Activated naive CD4-positive, alpha-beta T cell treated with anti-CD3 and anti-CD28 coated beads for 36 hours (primary cell): ENCODE measurements at regions not wholly inside any gene's neighbourhood (a gene's known extent, or its start where the extent isn't known, plus 50 kb on each side); places are given as distances from the start of the nearest gene placed in this dataset.

Experiments used
- CTCF ChIA-PET: fragments of 350-600 bp; sonication (Branson Sonifier 250); formaldehyde crosslinking; loops from one replicate; lab custom pipeline; 2021; ENCODE audit warnings: antibody characterized with exemption; lab: Charles Lee
- DNase-seq: peaks from one replicate; pipeline ENCODE4 v3.0.0-alpha.2; 2020
- H3K27ac Mint-ChIP-seq: one replicate; pipeline ENCODE4 v1.8.0; 2021; ENCODE audit warnings: mild to moderate bottlenecking, mixed read lengths
- H3K27me3 Mint-ChIP-seq: one replicate; pipeline ENCODE4 v1.8.0; 2021; ENCODE audit warnings: low read depth, mixed read lengths
- H3K36me3 Mint-ChIP-seq: one replicate; pipeline ENCODE4 v1.8.0; 2021; ENCODE audit warnings: low read depth, mixed read lengths
- H3K4me1 Mint-ChIP-seq: one replicate; pipeline ENCODE4 v1.8.0; 2021; ENCODE audit warnings: low read depth, mixed read lengths
- H3K4me3 Mint-ChIP-seq: one replicate; pipeline ENCODE4 v1.8.0; 2021; ENCODE audit warnings: mild to moderate bottlenecking, moderate library complexity, mixed read lengths
- H3K9me3 Mint-ChIP-seq: one replicate; pipeline ENCODE4 v1.8.0; 2021; ENCODE audit warnings: mixed read lengths
- intact Hi-C: fragments of 100-400 bp; cut with micrococcal nuclease; formaldehyde crosslinking; loops from one replicate; pipeline ENCODE4 v1.15.1; 2023

- no peaks in the 10 kb centered on the region for H3K36me3 Mint-ChIP-seq
- CTCF ChIA-PET: no interaction called here
- no peak overlapping the region for H3K27ac Mint-ChIP-seq
- no peak for DNase-seq
- H3K4me1 Mint-ChIP-seq: no peaks in the 10 kb centered on the region
- H3K27me3 Mint-ChIP-seq: no peaks in the 10 kb centered on the region
- peaks cover 24% of the 10 kb centered on the region for H3K9me3 Mint-ChIP-seq
- intact Hi-C loops: no loop called here
- H3K4me3 Mint-ChIP-seq: no peak overlapping the region
Measured at GRCh38 chr9:29822458-29822857, 2249.2 kb upstream of the C9orf72 start.

DNA sequence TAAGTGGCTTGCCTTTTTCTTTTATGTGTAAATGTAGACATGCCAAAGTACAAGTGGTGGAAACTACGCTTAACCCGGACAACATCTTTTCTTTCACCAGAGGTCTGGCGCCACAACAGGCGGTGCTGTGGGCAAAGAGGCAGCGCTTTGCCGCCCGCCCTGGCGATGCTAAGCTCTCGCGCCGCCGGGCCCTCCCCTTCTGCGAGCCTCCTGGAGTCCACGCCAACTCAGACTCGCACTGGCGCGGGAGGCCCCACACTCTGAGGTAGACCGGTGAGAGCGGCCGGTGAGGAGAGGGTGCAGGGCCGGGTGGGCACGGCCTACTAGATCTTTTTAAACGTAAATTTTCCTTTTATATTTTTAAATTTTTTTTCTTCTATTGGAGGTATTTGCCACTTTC, 2253.1 kb upstream of the C9orf72 start:
- Mint-ChIP-seq H3K9me3 (peaks cover 11% of the 10 kb centered on the region), H3K4me1 (no peaks in the 10 kb centered on the region), H3K27ac (no peak overlapping the region), H3K4me3 (no peak overlapping the region), H3K27me3 (no peaks in the 10 kb centered on the region), H3K36me3 (no peaks in the 10 kb centered on the region)
- intact Hi-C loops: no loop called here
- no peak for DNase-seq
- CTCF ChIA-PET: no interaction called here

DNA sequence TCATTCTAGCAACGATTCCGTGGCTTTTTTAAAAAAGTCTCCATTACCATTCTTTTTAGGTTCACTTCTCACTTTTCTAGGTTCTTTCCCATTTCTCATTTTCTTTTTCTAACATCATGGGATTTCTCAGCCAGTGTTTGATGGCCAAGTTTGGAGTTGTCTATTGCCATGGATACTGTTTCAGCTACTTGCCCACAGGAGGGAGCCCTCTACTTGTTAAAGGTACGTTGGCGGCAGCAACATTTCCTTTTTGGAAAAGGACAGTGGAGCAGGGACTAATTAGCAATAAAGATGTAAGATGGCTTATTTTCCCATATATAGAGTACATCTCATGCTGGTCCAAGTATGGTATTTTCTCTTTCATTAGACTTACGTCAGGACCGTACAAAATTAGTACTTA, 2257.5 kb upstream of the C9orf72 start:
- Mint-ChIP-seq H3K4me1 (no peaks in the 10 kb centered on the region), H3K27ac (no peak overlapping the region), H3K27me3 (no peaks in the 10 kb centered on the region), H3K4me3 (no peak overlapping the region), H3K9me3 (peaks cover 11% of the 10 kb centered on the region), H3K36me3 (no peaks in the 10 kb centered on the region)
- intact Hi-C loops: no loop called here
- CTCF ChIA-PET: no interaction called here
- peak; percentile 4 for DNase-seq

- Mint-ChIP-seq H3K27me3 (no peaks in the 10 kb centered on the region), H3K36me3 (no peaks in the 10 kb centered on the region), H3K27ac (no peak overlapping the region), H3K4me1 (no peaks in the 10 kb centered on the region), H3K4me3 (no peak overlapping the region), H3K9me3 (no peaks in the 10 kb centered on the region)
- CTCF ChIA-PET: no interaction called here
- intact Hi-C loops: no loop called here
- DNase-seq: no peak
Measured at GRCh38 chr9:29838491-29839020, 2265.3 kb upstream of the C9orf72 start.

- no peak overlapping the region for H3K4me3 Mint-ChIP-seq
Measured at GRCh38 chr9:29844251-29844650, 2271.0 kb upstream of the C9orf72 start.

GRCh38 chr9:29850664-29851063, 2277.4 kb upstream of the C9orf72 start:
- Mint-ChIP-seq H3K27ac (no peak overlapping the region), H3K4me3 (no peak overlapping the region), H3K36me3 (no peaks in the 10 kb centered on the region), H3K4me1 (no peaks in the 10 kb centered on the region), H3K9me3 (peaks cover under 1% of the 10 kb centered on the region), H3K27me3 (no peaks in the 10 kb centered on the region)
- intact Hi-C loops: no loop called here
- CTCF ChIA-PET: no interaction called here
- no peak for DNase-seq

More at GRCh38 chr9:29844251-29844650, 2271.0 kb upstream of the C9orf72 start:
- H3K27ac Mint-ChIP-seq: no peak overlapping the region
- DNase-seq: no peak
- CTCF ChIA-PET: no interaction called here
- no peaks in the 10 kb centered on the region for H3K27me3 Mint-ChIP-seq
- no peaks in the 10 kb centered on the region for H3K36me3 Mint-ChIP-seq
- intact Hi-C loops: no loop called here
- H3K4me1 Mint-ChIP-seq: no peaks in the 10 kb centered on the region
- peaks cover 3% of the 10 kb centered on the region for H3K9me3 Mint-ChIP-seq

GRCh38 chr9:29861803-29862202, 2288.5 kb upstream of the C9orf72 start:
- no peak for DNase-seq
- intact Hi-C loops: no loop called here
- no peak overlapping the region for H3K27ac Mint-ChIP-seq
- CTCF ChIA-PET: no interaction called here
- no peaks in the 10 kb centered on the region for H3K9me3 Mint-ChIP-seq
- no peaks in the 10 kb centered on the region for H3K36me3 Mint-ChIP-seq
- no peaks in the 10 kb centered on the region for H3K27me3 Mint-ChIP-seq
- H3K4me1 Mint-ChIP-seq: no peaks in the 10 kb centered on the region
- H3K4me3 Mint-ChIP-seq: no peak overlapping the region

DNA sequence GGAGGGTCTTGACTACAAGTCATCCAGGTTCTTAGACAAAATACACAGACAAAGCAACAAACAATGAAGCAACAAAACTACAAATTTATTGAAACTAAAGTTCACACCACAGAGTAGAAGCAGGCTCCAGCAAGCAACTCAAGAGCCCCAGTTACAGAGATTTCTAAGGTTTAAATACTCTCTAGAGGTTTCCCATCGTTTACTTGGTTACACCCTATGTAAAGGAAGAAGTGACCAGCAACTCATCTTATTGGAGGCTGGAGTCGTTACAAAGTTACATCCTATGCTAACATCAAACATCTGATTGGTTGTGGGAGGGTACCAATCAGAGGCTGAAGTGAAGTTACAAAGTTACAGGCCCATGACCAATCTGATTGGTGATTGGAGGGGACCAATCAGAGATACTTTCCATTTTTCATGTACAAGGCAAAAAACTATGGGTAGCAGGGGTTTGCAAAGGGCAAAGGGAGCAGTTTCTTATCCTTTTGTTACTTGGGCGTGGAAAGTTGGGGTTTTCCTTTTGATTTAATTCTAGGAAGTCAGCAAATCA, 2292.6 kb upstream of the C9orf72 start:
- no peaks in the 10 kb centered on the region for H3K36me3 Mint-ChIP-seq
- H3K27ac Mint-ChIP-seq: no peak overlapping the region
- H3K4me3 Mint-ChIP-seq: no peak overlapping the region
- intact Hi-C loops: no loop called here
- H3K9me3 Mint-ChIP-seq: peaks cover 6% of the 10 kb centered on the region
- H3K27me3 Mint-ChIP-seq: no peaks in the 10 kb centered on the region
- no peaks in the 10 kb centered on the region for H3K4me1 Mint-ChIP-seq
- DNase-seq: no peak
- CTCF ChIA-PET: no interaction called here

GRCh38 chr9:29866556-29866955, 2293.3 kb upstream of the C9orf72 start:
- Mint-ChIP-seq H3K4me1 (no peaks in the 10 kb centered on the region), H3K27ac (no peak overlapping the region), H3K36me3 (no peaks in the 10 kb centered on the region), H3K27me3 (no peaks in the 10 kb centered on the region), H3K9me3 (peaks cover 6% of the 10 kb centered on the region), H3K4me3 (no peak overlapping the region)
- intact Hi-C loops: no loop called here
- CTCF ChIA-PET: no interaction called here
- no peak for DNase-seq

- Mint-ChIP-seq H3K36me3 (no peaks in the 10 kb centered on the region), H3K9me3 (peaks cover 6% of the 10 kb centered on the region), H3K4me1 (no peaks in the 10 kb centered on the region), H3K27me3 (no peaks in the 10 kb centered on the region), H3K4me3 (no peak overlapping the region), H3K27ac (no peak overlapping the region)
- intact Hi-C loops: no loop called here
- no peak for DNase-seq
- CTCF ChIA-PET: no interaction called here
Measured at GRCh38 chr9:29873579-29873978, 2300.3 kb upstream of the C9orf72 start.

GRCh38 chr9:29875547-29875946, 2302.3 kb upstream of the C9orf72 start:
- Mint-ChIP-seq H3K4me3 (no peak overlapping the region), H3K4me1 (no peaks in the 10 kb centered on the region), H3K9me3 (peaks cover 1% of the 10 kb centered on the region), H3K27ac (no peak overlapping the region), H3K27me3 (no peaks in the 10 kb centered on the region), H3K36me3 (no peaks in the 10 kb centered on the region)
- intact Hi-C loops: no loop called here
- DNase-seq: no peak
- CTCF ChIA-PET: no interaction called here

DNA sequence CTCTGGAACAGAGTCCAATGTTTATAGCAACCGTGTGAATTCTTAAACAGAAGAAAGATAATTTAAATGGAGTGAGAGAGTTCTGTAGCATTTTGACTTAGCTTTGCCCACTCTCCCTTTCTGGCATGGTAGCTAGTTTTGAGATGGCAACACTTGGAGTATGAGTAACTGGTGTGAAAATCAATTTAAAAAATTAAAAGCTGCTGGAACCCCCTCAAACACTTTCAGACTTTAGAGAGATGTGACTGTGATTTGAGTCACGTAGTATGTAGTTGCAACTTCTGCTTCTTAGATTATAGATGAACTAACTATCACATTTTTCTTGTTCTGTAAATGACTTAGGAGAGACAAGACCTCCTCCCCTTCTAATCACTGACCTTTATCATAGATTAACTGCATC, 2309.5 kb upstream of the C9orf72 start:
- H3K4me1 Mint-ChIP-seq: no peaks in the 10 kb centered on the region
- no peak overlapping the region for H3K27ac Mint-ChIP-seq
- H3K36me3 Mint-ChIP-seq: no peaks in the 10 kb centered on the region
- no peak overlapping the region for H3K4me3 Mint-ChIP-seq
- no peaks in the 10 kb centered on the region for H3K9me3 Mint-ChIP-seq
- intact Hi-C loops: no loop called here
- DNase-seq: no peak
- CTCF ChIA-PET: no interaction called here
- H3K27me3 Mint-ChIP-seq: no peaks in the 10 kb centered on the region

GRCh38 chr9:29906065-29906464, 2332.8 kb upstream of the C9orf72 start:
- Mint-ChIP-seq H3K4me1 (no peaks in the 10 kb centered on the region), H3K27me3 (no peaks in the 10 kb centered on the region), H3K27ac (no peak overlapping the region), H3K4me3 (no peak overlapping the region), H3K9me3 (no peaks in the 10 kb centered on the region), H3K36me3 (no peaks in the 10 kb centered on the region)
- CTCF ChIA-PET: no interaction called here
- DNase-seq: no peak
- intact Hi-C loops: no loop called here
